Duodenal mucosa (tissue), 2 donors: ENCODE measurements at regions not wholly inside any gene's neighbourhood (a gene's known extent, or its start where the extent isn't known, plus 50 kb on each side); places are given as distances from the start of the nearest gene placed in this dataset.
A peak's percentile ranks its signal among the peaks of the same experiment; 100 is the strongest.
"Not testable (repeated sequence)": the region's sequence is repeated elsewhere in the genome, so short reads cannot be mapped to it uniquely, and the experiment has no call there.

Source experiments
- H3K27ac ChIP-seq: one replicate; pipeline ENCODE4 v1.7.0; 2013; ENCODE audit warnings: low read depth, low read length
- H3K27me3 ChIP-seq, 2 donors: one replicate each; pipeline ENCODE4 v1.7.0; 2013; ENCODE audit warnings: low read length in 2 of 2, control low read depth in 1 of 2; ENCODE audit not compliant: insufficient read depth in 2 of 2, control insufficient read depth in 1 of 2
- H3K36me3 ChIP-seq, 2 donors: one replicate each; pipeline ENCODE4 v1.7.0; 2013; ENCODE audit warnings: low read length in 2 of 2, control low read depth in 1 of 2; ENCODE audit not compliant: insufficient read depth in 2 of 2, control insufficient read depth in 1 of 2
- H3K4me1 ChIP-seq, 2 donors: one replicate each; pipeline ENCODE4 v1.7.0; 2013; ENCODE audit warnings: low read length in 2 of 2, control low read depth in 1 of 2; ENCODE audit not compliant: insufficient read depth in 2 of 2, control insufficient read depth in 1 of 2
- H3K4me3 ChIP-seq, 2 donors: one replicate each; pipeline ENCODE4 v1.7.0; 2013; ENCODE audit warnings: low read length in 2 of 2, low read depth in 1 of 2
- H3K9ac ChIP-seq, 2 donors: one replicate each; pipeline ENCODE4 v1.7.0; 2013; ENCODE audit warnings: low read length in 2 of 2, low read depth in 1 of 2
- H3K9me3 ChIP-seq, 2 donors: one replicate each; pipeline ENCODE4 v1.7.0; 2013; ENCODE audit warnings: low read length in 2 of 2, control low read depth in 1 of 2; ENCODE audit not compliant: control insufficient read depth in 1 of 2

DNA sequence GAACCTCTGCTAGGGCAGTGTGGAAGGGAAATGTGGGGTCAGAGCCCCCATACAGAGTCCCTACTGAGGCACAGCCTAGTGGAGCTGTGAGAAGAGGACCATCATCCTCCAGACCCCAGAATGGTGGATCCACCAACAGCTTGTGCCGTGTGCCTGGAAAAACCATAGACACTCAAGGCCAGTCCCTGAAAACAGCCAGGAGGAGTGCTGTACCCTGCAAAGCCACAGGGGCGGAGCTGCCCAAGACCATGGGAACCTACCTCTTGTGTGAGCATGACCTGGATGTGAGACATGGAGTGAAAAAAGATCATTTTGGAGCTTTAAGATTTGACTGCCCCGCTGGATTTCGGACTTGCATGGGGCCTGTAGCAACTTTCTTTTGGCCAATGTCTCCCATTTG, 143.4 kb upstream of the CCDC54 start:
- H3K36me3 ChIP-seq, H3K9ac ChIP-seq, H3K27ac ChIP-seq, H3K27me3 ChIP-seq, H3K4me3 ChIP-seq, H3K4me1 ChIP-seq, H3K9me3 ChIP-seq: not testable (repeated sequence)

DNA sequence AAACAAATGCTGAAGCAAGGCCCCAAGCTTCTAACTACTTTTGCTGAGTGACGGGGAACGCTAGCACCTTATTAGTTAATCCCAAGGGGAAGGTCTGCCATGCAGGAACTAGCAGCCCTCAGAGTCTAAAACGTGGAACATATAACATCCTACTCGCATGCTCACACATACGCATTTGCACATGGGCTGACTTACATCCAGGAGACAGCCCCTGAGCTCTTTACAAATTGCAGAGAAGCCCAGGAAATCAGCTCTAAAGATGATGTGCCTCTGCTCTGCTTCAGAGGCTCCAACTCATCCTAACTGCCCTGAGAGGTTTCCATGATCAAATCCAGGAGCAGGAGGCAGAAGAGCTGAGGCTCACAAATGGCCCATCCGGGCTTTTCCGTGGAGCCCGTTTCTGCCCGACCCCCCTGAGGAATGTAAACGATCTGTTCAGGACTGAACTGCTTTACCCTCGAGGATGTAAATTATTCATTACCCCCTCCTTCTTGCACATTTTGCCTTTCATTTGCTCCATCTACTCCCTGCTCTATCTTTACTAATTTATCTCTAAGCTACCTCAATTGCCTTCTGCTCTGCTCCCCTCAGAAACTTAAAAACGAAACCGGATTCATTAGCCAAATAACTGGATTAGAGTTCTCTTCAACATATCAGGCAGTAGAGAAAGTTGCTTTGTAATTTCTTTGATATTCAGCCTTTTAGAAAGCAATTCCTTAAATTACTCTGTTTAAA, 141.9 kb upstream of the CCDC54 start:
- Histone ChIP-seq H3K9me3 (no peaks in the 10 kb centered on the region), H3K27ac (no peak overlapping the region)

DNA sequence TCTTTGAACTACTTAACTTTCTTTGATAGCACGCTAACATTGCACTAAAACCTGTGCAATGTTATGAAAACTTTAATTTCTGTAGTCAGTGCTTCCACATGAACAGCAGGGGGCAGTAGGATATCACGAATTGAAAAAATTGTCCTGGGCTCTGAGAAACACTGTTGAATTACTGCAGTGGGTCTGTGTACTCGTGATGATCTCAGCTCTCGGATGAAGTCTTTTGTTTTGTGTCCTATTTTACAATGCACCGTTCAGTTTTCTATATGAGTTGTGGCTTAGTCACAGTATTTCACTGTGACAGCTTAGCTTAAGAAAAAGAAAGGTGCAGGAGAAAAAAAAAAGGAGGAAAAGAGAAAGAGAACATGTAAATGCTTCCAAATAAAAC, 141.3 kb upstream of the CCDC54 start:
- no peak overlapping the region for H3K27ac ChIP-seq
- H3K4me3 ChIP-seq = peak overlapping the region; percentile 59 to 69
- peaks cover 0 to 3% of the 10 kb centered on the region in 2 donors for H3K4me1 ChIP-seq
- no peaks in the 10 kb centered on the region for H3K27me3 ChIP-seq
- no peaks in the 10 kb centered on the region for H3K9me3 ChIP-seq
- peak overlapping the region; percentile 9 to 28 for H3K9ac ChIP-seq
- H3K36me3 ChIP-seq = no peaks in the 10 kb centered on the region

More for the DNA sequence above, 141.9 kb upstream of the CCDC54 start:
- H3K36me3 ChIP-seq = no peaks in the 10 kb centered on the region
- no peaks in the 10 kb centered on the region for H3K27me3 ChIP-seq
- H3K4me1 ChIP-seq = no peaks in the 10 kb centered on the region
- peak overlapping the region; percentile 59 to 69 for H3K4me3 ChIP-seq
- peak overlapping the region; percentile 9 to 28 for H3K9ac ChIP-seq

DNA sequence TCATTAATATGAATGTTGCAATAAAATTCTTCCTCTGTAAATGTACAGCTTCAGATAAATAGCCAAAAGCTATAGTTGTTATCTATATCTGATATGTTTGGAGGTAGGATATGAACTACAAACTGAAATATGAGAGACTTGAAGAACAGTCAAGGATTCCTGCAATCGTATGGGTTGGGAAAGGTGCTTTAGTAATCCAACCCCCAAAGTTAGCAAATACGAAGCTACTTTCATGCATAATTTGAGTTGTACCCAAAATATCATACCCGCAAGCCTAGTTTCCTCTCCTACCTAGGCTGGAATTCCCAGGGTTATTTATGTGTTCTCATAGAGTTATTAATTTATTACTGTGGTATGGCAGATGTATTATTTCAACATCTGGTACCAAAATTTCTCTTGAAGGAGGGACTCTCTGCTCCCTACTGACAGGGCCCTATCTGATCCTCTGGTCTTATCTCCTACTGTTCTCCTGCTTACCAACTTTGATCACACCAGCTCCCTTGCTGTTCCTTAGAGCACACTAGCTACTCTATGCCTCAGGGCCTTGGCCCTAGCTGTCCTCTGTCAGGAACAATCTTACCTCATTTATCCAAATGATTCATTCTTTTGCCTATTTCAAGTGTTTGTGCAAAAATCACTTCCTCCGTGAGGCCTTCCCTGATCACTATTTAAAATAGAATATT, 140.4 kb upstream of the CCDC54 start:
- Histone ChIP-seq H3K4me3 (no peak overlapping the region), H3K27ac (no peak overlapping the region), H3K9ac (no peak overlapping the region), H3K4me1 (peaks cover 0 to 7% of the 10 kb centered on the region in 2 donors), H3K9me3 (no peaks in the 10 kb centered on the region), H3K27me3 (no peaks in the 10 kb centered on the region), H3K36me3 (no peaks in the 10 kb centered on the region)

DNA sequence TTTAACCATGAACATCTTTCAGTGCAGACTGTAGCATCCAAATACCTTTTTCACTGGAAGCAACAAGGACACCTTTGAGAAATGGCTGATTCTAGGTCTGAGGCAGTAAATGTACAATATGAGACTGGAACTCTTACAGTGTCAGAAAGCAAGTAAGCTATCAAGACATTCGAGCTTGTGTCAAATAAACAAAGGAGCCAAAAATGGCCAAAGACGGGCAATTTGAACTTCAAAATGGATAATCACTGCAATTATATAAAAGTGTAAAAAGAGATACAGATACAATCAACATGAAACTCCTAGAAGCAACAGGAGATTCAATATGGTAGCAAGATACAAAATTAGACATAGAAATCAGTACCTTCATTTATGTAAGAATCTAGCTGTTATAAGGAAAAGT, 138.5 kb upstream of the CCDC54 start:
- H3K4me1 ChIP-seq = peaks cover 0 to 7% of the 10 kb centered on the region in 2 donors
- no peaks in the 10 kb centered on the region for H3K36me3 ChIP-seq
- no peaks in the 10 kb centered on the region for H3K9me3 ChIP-seq
- no peak overlapping the region for H3K9ac ChIP-seq
- H3K4me3 ChIP-seq = no peak overlapping the region
- H3K27me3 ChIP-seq = no peaks in the 10 kb centered on the region
- H3K27ac ChIP-seq = no peak overlapping the region

DNA sequence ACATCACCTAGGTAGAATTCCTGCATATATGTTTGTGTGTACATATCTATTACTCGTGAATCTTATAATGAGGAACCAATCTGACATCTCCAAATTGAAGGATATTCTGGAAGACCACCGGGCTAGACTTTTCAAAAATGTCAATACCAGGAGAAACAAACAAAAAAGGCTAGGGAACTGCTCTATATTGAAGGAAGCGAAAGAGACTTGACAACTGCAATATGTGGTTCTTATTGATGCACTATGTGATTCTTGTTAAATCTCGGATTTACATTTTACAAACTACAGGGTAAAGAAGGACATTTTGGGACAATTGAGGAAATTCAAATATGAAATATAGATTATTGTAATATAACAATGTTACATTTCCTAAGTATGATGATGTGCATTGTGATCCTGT, 137.5 kb upstream of the CCDC54 start:
- Histone ChIP-seq H3K4me1 (peaks cover 0 to 7% of the 10 kb centered on the region in 2 donors), H3K9me3 (no peaks in the 10 kb centered on the region), H3K27ac (no peak overlapping the region), H3K36me3 (no peaks in the 10 kb centered on the region), H3K27me3 (no peaks in the 10 kb centered on the region), H3K9ac (no peak overlapping the region), H3K4me3 (no peak overlapping the region)

DNA sequence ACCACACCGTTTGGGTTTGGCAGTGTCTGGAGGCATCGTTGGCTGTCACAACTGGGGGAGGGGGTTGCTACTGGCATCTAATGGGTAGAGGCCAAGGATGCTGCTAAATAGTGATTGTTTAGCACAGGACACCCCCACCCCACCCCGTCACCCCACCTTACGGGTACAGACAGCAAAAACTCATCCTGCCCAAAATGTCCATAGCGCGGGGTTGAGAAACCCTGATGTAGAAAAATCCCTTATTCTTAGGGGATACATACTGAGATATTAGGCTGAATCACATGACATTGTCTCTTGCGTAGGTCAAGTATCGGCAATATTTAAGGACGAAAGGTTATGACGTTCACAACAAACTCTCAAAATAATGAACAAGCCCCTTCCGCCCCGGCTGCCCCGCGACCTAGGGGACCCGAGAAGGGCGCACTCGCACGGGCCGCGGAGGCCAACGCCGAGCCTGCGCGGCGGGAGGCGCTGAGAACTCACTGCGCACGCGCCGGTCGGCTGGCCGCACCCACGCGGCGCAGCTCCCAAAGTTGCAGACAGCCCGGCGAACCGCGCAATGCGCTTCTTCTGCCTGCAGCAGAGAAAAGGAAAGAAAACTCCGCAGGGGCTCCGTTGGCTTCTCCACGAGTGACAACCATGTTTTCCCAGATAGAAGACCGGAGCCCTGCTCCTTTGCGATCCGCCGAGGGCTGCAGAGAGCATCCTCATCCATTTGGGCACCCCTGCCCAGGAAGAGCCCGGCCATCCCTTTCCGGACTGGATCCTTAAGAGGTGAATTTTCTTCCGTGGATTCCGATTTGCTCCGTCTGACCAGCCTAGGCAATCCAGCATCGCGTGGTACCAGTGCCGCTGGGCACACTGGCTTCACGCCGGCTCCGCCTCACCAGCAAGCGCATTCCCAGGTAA, 136.8 kb upstream of the CCDC54 start:
- no peaks in the 10 kb centered on the region for H3K9me3 ChIP-seq
- peak overlapping the region; percentile 13 for H3K27ac ChIP-seq
- H3K4me1 ChIP-seq = peaks cover 0 to 7% of the 10 kb centered on the region in 2 donors
- H3K4me3 ChIP-seq = peak overlapping the region; percentile 86
- H3K9ac ChIP-seq = peak overlapping the region; percentile 33 to 56
- no peaks in the 10 kb centered on the region for H3K36me3 ChIP-seq
- H3K27me3 ChIP-seq = no peaks in the 10 kb centered on the region

DNA sequence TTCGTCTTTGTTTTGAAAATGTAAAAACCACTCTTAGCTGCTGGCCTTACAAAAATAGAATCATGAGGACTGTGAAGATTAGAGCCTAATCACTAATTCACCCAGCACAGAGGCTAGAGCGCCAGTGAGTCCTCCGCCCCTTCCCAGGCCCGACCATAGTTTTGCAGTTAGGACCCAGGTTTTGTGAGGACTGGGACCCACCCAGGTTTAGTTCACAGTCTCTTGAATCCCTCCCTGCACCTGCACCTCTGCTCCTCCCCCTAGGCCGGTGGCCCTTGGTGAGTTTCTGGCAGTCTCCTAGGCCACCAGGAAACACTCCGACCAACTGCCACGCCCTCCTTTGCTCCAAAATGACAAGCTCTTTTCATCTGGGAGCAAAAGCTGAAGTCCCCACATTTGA, 136.0 kb upstream of the CCDC54 start:
- H3K27me3 ChIP-seq = no peaks in the 10 kb centered on the region
- H3K27ac ChIP-seq = no peak overlapping the region
- H3K9ac ChIP-seq = peak overlapping the region in 1 of 2 donors; percentile 53

DNA sequence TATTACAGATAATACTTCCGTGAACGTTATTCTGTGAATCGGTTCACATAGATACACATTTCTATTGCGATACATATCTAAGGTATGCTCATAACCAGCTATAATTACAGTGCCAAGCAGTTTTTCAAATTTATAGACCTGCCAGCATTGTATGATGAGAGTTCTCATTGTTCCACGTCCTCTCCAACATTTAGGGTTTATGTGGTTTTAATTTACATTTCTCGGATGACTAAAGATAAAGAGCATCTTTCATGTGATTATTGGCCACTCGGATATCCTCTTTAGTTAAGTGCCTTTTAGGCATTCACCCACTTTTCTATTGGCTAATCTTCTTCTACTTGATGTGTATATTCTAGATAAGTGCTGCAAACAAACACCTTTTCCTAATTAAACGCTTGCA, 134.7 kb upstream of the CCDC54 start:
- peaks cover 0 to 7% of the 10 kb centered on the region in 2 donors for H3K4me1 ChIP-seq
- H3K36me3 ChIP-seq = no peaks in the 10 kb centered on the region
- H3K27ac ChIP-seq = no peak overlapping the region
- H3K9ac ChIP-seq = no peak overlapping the region
- no peaks in the 10 kb centered on the region for H3K27me3 ChIP-seq
- no peak overlapping the region for H3K4me3 ChIP-seq
- no peaks in the 10 kb centered on the region for H3K9me3 ChIP-seq

More for the DNA sequence above, 136.0 kb upstream of the CCDC54 start:
- Histone ChIP-seq H3K9me3 (no peaks in the 10 kb centered on the region), H3K4me3 (peak overlapping the region; percentile 86), H3K4me1 (peaks cover 0 to 7% of the 10 kb centered on the region in 2 donors), H3K36me3 (no peaks in the 10 kb centered on the region)

DNA sequence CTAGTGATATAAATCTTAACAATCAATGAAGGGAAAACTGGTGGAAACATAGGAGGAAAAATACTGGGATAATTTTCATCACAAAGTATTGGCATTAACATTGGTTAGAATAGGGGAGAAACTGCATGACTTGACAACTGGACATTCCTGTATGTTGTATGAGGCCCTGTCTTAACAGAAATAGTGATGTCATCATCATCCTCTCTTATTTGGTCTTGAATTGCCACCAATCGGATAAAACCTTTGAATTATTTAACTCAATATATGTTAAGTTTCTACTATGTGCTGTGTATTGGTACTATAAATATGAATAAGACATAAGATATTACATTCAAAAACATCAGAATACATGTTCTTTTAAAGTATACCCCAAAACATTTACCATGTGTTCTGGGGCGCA, 130.1 kb upstream of the CCDC54 start:
- Histone ChIP-seq H3K9ac (no peak overlapping the region), H3K36me3 (no peaks in the 10 kb centered on the region), H3K9me3 (no peaks in the 10 kb centered on the region), H3K27ac (no peak overlapping the region), H3K4me3 (no peak overlapping the region), H3K4me1 (no peaks in the 10 kb centered on the region), H3K27me3 (no peaks in the 10 kb centered on the region)
